NCI-H748 treated with DMSO at 0.1 percent for 48 hours (cell line): ENCODE measurements at regions not wholly inside any gene's neighbourhood (a gene's known extent, or its start where the extent isn't known, plus 50 kb on each side); places are given as distances from the start of the nearest gene placed in this dataset.
"Not testable (repeated sequence)": the region's sequence is repeated elsewhere in the genome, so short reads cannot be mapped to it uniquely, and the experiment has no call there.

Experiments
- DNase-seq: peaks from one replicate; lab custom pipeline; 2025; lab: John Stamatoyannopoulos, UW

DNA sequence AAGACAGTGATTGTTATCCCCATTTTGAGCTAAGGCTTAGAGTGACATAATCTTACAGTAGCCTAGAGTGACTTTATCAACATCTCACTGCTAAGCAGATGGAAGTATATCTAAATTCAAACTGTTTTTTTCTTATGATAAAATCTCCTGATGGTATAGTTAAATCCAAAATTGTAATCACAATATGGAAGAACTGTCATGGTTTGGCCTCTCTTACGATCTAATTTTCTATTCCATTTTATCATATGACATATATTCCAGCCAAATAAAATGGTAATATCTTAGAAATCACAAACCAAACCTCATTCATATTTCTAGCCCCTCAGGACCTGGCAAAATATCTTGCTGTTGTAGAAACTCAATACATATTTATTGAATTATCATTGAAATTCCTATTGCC lies 864.7 kb downstream of the SLC6A15 start:
- no peak for DNase-seq

- DNase-seq, result no peak
Observed at GRCh38 chr12:84046859-84047258, 865.7 kb downstream of the SLC6A15 start.

GRCh38 chr12:84043355-84043754 lies 869.2 kb downstream of the SLC6A15 start:
- DNase-seq, result no peak

DNA sequence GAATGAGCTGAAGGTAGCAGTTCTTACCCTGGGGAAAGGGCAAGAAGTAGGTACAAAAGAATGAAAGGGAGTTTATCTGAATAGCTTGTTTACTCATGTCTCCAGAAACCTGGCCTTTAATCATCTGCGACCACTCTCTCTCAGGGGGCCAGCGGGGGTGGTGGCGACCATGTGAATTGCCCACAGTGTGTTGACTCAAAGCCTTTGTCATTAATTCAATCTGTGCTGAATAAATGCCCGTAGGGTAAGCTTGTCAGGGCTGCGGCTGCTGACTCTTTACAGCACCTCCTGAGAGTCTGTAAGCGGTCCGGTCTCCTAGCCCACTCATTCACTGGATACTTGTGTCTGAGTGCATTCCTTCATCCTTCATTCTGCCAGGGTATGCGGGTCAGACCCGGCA lies 874.4 kb downstream of the SLC6A15 start:
- no peak for DNase-seq

DNA sequence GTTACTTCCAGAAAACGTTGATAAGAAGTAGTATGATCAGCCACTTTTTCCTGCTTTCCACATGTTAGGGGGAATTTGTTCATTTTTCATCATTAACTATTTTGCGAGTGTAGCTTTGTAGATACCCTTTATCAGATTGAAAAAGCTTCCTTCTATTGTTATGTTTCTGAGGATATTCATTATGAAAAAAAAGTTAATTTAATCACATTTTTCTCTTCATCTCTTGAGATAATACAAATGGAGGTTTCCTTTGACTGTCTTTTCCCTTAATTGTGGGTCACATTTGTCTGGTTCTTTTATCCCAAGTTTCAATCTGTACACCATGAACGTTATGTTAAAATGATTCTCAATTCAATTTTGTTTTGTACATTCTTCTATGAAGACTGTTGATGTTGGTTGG lies 875.7 kb downstream of the SLC6A15 start:
- DNase-seq, result no peak

GRCh38 chr12:84035766-84036165 lies 876.8 kb downstream of the SLC6A15 start:
- DNase-seq, result no peak

DNA sequence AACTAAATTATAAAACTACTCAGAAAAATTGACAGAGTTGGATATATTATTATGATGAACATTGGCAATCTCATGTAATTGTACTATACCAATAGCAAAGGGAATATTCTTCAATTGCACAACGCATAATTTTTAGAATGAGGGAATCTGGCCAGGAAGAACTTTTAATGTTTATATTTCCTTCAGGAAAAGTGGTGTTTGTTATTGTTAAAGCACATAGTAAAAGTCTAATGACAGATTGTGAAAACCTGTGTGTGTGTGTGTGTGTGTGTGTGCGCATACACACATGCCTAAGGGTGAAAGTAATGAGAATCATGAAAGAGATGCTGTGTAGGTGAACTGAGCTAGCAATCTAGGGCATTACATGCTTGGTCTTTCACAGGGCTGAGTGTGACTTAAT lies 877.7 kb downstream of the SLC6A15 start:
- DNase-seq, result no peak

GRCh38 chr12:84033162-84033561 lies 879.4 kb downstream of the SLC6A15 start:
- no peak for DNase-seq

DNA sequence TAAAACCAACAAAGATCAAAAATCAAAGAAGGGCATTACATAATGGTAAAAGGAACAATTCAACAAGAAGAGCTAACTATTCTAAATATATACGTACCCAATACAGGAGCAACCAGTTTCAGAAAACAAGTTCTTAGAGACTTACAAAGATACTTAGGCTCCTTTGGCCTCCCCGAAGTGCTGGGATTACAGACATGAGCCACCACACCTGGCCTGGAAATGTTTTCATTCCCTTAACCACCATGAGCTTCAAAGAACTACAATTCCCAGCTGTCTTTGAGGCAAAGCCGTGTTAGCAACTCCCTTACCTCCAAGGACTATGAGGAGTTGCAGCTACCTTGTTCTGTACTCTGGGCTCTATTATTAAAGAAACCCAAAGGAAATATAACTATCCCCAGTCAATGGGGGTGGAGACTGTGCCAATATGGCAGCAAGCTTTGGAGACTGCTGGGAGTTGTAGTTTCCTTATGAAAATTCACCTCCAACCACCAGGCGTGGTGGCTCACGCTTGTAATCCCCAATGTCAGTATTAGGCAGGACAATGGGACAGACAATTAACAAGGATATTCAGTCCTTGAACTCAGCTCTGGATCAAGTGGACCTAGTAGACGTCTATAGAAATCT lies 893.9 kb downstream of the SLC6A15 start:
- DNase-seq, result not testable (repeated sequence)

DNA sequence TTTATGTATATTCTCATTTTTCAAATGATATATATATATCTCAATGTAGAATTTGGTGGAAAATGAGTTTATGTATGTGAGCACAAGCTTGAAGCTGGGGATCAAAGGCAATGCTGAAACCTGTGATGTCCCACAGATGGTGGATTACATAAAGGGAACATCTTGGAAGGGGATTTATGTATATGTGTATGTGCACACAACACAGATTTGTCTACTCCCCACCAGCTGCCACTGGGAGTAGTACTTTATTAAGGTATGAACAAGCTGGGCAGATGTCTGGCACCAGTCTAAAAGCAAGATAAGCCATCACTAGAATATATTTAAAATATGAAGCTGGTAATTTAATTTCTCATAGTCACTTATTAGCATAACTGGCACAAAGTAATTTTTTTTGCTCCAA lies 895.6 kb downstream of the SLC6A15 start:
- DNase-seq, result no peak

GRCh38 chr12:83997423-83997822 lies 915.2 kb downstream of the SLC6A15 start:
- no peak for DNase-seq

DNA sequence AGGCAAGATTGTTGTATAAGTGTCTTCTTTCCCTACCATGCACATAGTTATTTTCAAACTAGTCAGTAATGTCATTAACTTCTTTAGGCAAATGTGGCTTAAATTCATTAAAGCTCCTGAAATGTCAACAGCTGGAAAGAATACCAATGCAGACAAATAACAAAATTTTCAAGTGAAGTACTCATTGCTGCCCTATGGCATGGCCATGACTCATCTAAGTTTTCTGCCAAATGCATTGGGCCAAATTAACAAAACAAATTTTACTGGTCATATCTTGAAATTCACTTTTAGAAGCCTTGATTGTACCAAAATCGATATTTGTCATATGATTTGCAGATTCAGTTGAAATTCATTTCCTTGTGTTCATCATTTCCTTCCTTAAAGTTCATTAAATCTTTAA lies 915.9 kb downstream of the SLC6A15 start:
- DNase-seq, result no peak

- no peak for DNase-seq
Observed at GRCh38 chr12:83985084-83985483, 927.5 kb downstream of the SLC6A15 start.

- no peak for DNase-seq
Observed at GRCh38 chr12:83980398-83980797, 932.2 kb downstream of the SLC6A15 start.

DNA sequence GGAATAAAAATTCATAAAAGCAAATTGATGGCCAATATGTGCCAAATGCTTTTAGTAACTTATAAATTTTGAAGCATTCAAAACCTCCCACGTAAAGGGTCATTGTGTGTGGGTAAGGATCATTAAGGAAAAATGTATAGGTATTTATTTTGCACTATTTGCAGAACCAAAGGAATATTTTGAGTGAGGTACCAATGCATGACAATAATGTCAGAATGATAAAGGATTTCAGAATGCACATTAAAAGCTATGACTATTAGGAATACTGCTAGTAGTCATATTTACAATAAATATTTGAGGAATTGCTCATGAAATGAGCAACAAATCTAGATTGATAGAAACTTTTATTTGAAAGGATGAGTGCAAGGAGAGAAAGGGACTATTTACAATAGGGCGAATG lies 932.8 kb downstream of the SLC6A15 start:
- DNase-seq, result no peak

GRCh38 chr12:83971781-83972180 lies 940.8 kb downstream of the SLC6A15 start:
- DNase-seq, result no peak

- DNase-seq, result no peak
Observed at GRCh38 chr12:83960767-83961166, 951.8 kb downstream of the SLC6A15 start.

DNA sequence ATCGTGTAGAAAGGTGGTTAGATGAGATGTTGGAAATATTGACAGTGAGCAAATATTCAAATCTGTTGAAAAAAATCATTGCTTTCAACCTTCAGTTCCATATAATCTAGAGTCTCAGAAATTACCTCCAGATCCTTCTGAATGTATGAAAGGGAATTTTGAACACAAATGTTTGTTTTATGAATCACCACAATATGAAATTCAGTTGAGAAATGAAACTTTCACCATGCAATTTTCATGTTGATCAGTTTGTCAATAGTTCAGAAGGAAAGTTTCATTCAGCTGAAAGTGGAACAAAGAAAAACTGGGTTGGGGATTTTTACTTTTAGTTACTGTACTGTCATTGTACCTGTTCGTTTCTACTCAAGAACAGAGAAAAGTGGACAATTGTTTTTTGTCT lies 953.6 kb downstream of the SLC6A15 start:
- no peak for DNase-seq

GRCh38 chr12:83954956-83955601 lies 957.5 kb downstream of the SLC6A15 start:
- no peak for DNase-seq

- DNase-seq, result no peak
Observed at GRCh38 chr12:83954071-83954789, 958.4 kb downstream of the SLC6A15 start.

- peak; percentile 6 for DNase-seq
Observed at GRCh38 chr12:83945871-83946270, 966.7 kb downstream of the SLC6A15 start.

DNA sequence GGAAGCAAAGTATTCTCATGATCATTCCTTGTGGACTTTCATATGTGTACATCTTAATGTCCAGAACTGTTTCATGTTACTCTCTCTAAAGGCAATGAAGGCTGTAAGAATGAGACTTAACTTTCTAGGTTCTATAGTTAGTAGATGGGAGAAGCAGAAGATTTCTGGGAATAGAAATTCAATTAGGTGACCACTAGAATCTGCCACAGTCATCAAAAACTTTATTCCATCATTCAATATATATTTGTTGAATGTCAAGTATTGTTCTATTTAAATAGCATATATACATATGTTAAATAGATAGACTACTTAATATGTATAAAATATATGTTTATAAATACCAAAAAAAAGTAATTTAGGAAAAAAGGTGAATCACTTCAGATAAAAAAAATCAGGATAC lies 972.9 kb downstream of the SLC6A15 start:
- DNase-seq, result no peak

- DNase-seq, result no peak
Observed at GRCh38 chr12:83933615-83934014, 979.0 kb downstream of the SLC6A15 start.
